GM19468 (cell line): ENCODE measurements at regions not wholly inside any gene's neighbourhood (a gene's known extent, or its start where the extent isn't known, plus 50 kb on each side); places are given as distances from the start of the nearest gene placed in this dataset.
"Not testable (repeated sequence)": the region's sequence is repeated elsewhere in the genome, so short reads cannot be mapped to it uniquely, and the experiment has no call there.

Source experiments
- ATAC-seq: cut with Tn5 transposase; IDR thresholded peaks from one replicate; pipeline ENCODE4 v1.9.1; 2021; ENCODE audit warnings: mild to moderate bottlenecking, moderate library complexity, moderate number of reproducible peaks; ENCODE audit not compliant: unreplicated experiment; ENCODE audit errors: extremely low read depth

DNA sequence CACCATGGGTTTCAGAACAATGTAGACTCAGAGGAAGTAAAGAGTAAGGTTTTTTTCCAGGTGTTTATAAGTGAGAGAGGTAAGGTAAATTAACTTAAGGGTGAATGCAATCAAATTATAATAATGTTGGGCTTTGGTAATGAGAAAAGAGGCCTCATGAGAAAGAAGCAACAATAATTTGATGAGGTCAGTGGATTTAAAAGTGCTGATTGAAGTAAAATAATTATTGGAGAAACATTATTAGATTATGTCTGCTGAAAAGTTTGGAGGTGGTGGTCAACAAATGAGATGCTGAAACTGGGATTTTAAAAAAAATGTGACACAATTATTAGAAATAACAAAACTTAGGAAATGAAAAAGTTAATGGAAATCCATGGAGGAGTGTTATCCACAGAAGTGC, 187.4 kb upstream of the BRINP3 start:
- ATAC-seq = no peak

- ATAC-seq = no peak
These were observed 190.2 kb upstream of the BRINP3 start for GRCh38 chr1:190667914-190668313.

GRCh38 chr1:190679044-190679443, 201.4 kb upstream of the BRINP3 start:
- ATAC-seq = no peak

DNA sequence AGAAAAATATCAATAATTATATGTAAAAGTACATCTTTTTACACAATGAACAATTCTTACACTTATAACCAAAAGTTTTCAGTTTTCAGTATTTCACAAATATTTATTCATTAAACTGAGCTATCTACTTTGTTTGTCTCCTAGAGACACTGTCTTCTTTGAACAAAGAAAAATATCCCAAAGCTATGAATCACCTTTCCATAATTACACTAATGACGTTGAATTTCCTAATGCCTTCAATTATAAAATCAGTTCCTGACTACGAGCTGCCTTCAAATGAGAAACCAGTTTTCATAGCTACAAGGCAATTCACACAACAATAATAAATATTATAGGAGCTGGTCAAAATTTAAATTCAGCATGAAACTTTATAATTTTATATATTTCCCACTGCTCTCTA, 201.8 kb upstream of the BRINP3 start:
- no peak for ATAC-seq

DNA sequence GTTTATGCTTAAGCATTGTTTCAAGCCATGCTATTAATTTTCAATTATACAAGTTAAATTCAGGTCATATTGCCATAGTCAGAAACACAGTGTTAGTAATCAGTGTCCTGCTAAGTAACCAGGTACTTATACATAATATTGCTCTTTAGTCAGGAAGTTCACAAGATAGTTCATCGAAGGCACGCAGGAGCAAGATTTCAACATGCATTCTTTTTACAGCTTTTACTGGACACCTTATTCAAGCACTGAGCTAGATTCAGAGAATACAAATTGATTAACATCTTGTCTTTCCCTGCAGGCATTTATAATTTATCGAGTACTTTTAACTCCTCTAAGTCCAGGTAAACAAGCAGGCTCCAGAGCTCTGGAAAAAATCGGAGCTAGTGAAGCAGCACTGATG, 202.3 kb upstream of the BRINP3 start:
- no peak for ATAC-seq

GRCh38 chr1:190685676-190686075, 208.0 kb upstream of the BRINP3 start:
- no peak for ATAC-seq

DNA sequence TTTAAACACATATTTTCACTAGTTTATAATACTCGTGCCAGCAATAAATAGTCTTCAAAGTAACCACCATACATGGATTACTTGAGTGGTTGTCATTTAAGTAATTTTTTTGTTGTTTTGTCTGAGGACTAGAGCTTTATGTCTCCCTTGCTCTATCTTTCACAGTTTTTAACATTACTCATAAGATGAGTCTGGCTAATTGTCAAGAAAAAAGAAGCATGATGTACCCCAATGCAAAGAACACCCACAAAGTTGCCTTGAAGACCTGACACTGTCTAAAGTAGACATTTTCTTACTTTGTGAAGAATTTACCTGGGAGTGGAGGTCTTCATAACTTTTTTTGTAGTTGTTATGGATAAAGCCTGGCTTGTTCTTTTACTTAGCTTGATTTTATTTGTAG, 210.4 kb upstream of the BRINP3 start:
- ATAC-seq = no peak

DNA sequence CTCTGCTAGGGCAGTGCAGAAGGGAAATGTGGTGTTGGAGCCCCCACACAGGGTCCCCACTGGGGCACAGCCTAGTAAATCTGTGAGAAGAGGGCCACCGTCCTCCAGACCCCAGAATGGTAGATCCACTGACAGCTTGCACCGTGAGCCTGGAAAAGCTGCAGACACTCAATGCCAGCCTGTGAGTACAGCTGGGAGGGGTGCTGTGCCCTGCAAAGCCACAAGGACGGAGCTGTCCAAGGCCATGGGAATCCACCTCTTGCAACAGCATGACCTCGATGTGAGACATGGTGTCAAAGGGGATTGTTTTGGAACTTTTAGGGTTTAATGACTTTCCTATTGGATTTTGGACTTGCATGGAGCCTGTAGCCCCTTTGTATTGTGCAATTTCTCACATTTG, 220.8 kb upstream of the BRINP3 start:
- not testable (repeated sequence) for ATAC-seq

GRCh38 chr1:190699165-190699564, 221.5 kb upstream of the BRINP3 start:
- no peak for ATAC-seq

GRCh38 chr1:190708418-190709057, 230.9 kb upstream of the BRINP3 start:
- ATAC-seq = no peak

DNA sequence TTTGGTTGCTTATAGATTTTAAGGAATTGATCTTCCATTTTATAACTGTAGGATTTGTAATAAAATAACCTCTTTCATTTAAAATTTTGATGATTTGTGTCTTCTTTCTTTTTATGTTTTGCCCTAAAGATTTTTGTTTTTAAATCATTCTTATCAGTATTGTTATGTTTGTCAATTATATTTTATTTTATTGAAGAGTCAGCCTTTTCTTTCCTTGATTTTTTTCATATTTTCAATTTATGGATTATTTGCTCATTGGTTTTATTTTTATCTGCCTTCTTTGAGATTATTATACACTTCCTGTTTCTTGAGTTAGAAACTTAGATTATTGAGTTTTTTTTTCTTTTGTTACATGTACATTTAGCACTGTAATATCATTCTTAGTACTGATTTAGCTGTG, 233.4 kb upstream of the BRINP3 start:
- ATAC-seq = no peak

- ATAC-seq = no peak
These were observed 239.4 kb upstream of the BRINP3 start for GRCh38 chr1:190717055-190717454.

- ATAC-seq = no peak
These were observed 259.4 kb upstream of the BRINP3 start for GRCh38 chr1:190736971-190737590.

DNA sequence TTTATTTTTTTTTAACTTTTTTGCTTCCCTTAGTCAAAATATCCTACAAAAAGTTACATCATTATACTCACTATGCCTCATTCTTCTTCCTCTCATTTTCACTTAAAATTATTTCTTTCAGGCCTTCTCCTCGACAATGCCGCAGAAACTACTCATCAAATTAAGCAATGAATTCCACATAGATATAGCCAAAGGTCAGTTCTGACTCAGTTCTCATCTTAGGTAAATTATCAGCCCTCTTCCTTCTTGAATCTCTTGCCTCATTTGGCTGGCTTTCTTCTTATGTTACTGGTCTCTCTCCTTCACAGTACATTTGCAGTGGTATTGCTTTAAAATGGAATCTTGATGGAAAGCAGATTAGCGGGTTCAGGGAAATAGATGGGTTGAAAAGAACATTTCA, 260.7 kb upstream of the BRINP3 start:
- ATAC-seq = no peak

- no peak for ATAC-seq
These were observed 262.3 kb upstream of the BRINP3 start for GRCh38 chr1:190739926-190740325.

DNA sequence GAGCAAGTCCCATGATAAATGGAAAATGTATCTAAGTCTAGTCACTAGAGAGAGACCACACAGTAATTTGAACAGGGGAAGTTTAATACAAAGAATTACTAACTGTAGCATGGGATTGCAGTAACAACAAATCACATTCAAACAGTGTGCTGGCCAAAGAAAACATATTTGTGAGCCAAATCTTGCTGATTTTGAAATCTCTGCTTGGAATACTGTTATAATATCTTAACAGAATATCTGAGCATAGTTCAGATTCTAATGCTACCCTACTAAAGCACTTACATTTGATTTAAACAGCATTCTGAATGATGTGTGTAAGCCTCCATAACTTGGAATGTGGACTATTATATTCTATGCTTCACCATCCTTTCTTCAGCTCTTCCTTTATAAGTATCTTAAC, 270.0 kb upstream of the BRINP3 start:
- no peak for ATAC-seq

DNA sequence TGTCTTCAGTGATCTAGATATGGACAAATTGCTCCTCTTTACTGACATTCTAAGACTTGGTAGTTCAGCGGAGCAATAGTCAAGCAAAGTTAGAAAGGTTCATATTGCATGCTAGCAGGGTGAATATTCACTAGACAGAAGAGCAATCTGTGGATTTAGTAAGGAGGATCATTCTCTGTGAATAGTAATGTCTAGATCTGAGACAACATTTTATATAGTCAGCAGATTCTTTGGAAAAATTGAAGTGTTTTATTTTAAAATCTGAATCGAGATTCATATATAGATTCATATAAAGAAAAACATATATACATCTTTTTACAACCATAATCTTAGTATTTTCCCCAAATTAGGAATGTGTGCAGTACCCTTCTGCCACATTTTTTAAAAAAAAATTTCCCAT, 274.5 kb upstream of the BRINP3 start:
- ATAC-seq = no peak

DNA sequence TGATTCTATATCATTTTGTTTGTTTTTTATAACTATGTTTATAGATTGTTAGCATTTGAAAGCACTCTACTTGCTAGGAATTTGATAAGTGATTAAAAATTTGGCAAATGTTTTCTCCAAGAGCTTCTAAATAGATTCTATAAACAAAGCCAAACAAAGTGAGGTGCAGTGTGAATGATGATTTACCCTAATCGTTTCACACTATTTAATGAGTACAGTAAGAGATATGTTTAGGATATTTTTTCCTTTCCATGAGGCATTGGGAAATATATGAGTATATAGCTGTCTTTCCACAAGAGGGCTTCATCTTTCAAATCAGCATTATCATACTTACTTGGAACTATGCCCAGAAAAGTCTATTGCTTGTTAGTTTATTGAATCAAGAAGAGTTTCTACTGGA, 277.0 kb upstream of the BRINP3 start:
- ATAC-seq = no peak

DNA sequence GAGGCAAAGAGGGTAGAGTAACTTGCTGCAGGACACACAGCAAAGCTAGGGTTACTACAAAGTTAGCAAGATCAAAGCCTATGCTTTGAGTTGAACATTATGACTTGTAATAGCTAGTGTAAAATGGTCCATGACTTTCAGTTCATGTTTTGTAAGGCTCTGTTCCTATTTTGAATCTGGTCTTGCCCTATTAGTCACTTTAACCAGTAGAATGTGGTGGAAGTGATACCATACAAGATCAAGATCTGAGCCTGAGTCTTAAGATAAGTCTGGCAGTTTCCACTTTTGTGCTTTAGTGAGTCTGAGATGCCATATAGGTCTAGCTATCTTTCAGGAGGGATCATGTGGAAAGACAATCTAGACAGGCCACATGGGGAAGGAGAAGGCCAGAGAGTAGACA, 282.1 kb upstream of the BRINP3 start:
- ATAC-seq = peak; percentile 82

DNA sequence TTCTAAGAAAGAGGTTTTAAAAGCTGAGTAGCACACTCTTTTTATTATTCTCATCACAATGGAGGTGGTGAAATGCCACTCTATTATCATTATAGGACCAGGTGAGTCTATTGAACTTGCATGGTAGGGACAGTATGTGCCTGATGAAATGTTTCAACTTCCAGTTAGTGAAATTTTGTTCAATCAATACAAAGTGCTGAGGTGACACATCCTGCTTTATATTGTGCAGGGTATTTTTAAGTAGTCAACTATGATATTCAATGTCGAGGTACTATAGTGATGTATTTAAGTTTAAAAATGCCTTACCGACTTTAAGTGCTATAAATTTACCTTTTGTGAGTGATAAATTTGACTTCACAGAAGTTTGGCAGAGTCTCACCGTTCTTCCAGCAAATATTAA, 284.7 kb upstream of the BRINP3 start:
- no peak for ATAC-seq

- no peak for ATAC-seq
These were observed 315.2 kb upstream of the BRINP3 start for GRCh38 chr1:190792873-190793272.

DNA sequence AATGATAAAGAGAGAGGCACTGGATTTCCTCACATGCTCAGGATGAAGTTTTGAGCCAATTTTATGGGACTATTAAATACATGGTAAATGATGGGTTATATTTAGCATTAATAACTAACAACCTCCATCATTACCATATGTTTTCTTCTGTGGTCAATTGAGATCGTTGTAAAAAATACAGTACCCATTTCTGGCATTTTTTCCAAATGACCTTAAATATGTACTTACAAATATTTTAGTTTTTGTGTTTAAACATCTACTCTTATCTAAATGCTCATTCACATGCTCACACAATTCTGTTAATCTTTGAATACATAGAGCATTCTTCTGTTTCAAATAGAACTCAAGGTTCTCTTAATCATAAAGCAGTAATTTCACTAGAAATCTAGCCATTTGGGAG, 330.0 kb upstream of the BRINP3 start:
- ATAC-seq = no peak
